ENCODE measurements at regions not wholly inside any gene's neighbourhood (a gene's known extent, or its start where the extent isn't known, plus 50 kb on each side); places are given as distances from the start of the nearest gene placed in this dataset.

- no peak for TF ChIP-seq CTCF (conservative IDR thresholded peaks at IDR 0.05)
- no peak overlapping the region for H3K27ac ChIP-seq
Measured at GRCh38 chr6:3612341-3613041, 139.0 kb downstream of the PXDC1 start.

- H3K27ac ChIP-seq = no peak overlapping the region
- no peak for TF ChIP-seq CTCF (conservative IDR thresholded peaks at IDR 0.05)
Measured at GRCh38 chr6:3610921-3611320, 140.6 kb downstream of the PXDC1 start.

- H3K27ac ChIP-seq = no peak overlapping the region
- TF ChIP-seq CTCF (conservative IDR thresholded peaks at IDR 0.05) = no peak
Measured at GRCh38 chr6:3610206-3610605, 141.3 kb downstream of the PXDC1 start.

GRCh38 chr6:3609388-3609787, 142.1 kb downstream of the PXDC1 start:
- no peak overlapping the region for H3K27ac ChIP-seq
- no peak for TF ChIP-seq CTCF (conservative IDR thresholded peaks at IDR 0.05)

GRCh38 chr6:3608159-3608558, 143.4 kb downstream of the PXDC1 start:
- no peak overlapping the region for H3K27ac ChIP-seq
- no peak for TF ChIP-seq CTCF (conservative IDR thresholded peaks at IDR 0.05)

GRCh38 chr6:3607599-3607998, 143.9 kb downstream of the PXDC1 start:
- no peak overlapping the region for H3K27ac ChIP-seq
- TF ChIP-seq CTCF (conservative IDR thresholded peaks at IDR 0.05) = no peak

- H3K27ac ChIP-seq = no peak overlapping the region
- no peak for TF ChIP-seq CTCF (conservative IDR thresholded peaks at IDR 0.05)
Measured at GRCh38 chr6:3607171-3607570, 144.3 kb downstream of the PXDC1 start.
